HUES48 (cell line): ENCODE measurements at regions not wholly inside any gene's neighbourhood (a gene's known extent, or its start where the extent isn't known, plus 50 kb on each side); places are given as distances from the start of the nearest gene placed in this dataset.

ENCODE experiments used
- H3K27ac ChIP-seq: one replicate; pipeline ENCODE4 v1.7.0; 2013; ENCODE audit warnings: low read depth, low read length, inconsistent platforms
- H3K27me3 ChIP-seq: 2 replicates; pipeline ENCODE4 v1.6.1; 2013; ENCODE audit warnings: mild to moderate bottlenecking, low read length; ENCODE audit not compliant: control insufficient read depth, insufficient read depth
- H3K36me3 ChIP-seq: 2 replicates; pipeline ENCODE4 v1.6.1; 2013; ENCODE audit warnings: low read length; ENCODE audit not compliant: control insufficient read depth, insufficient read depth
- H3K4me1 ChIP-seq: 2 replicates; pipeline ENCODE4 v1.6.1; 2013; ENCODE audit warnings: mild to moderate bottlenecking, low read length; ENCODE audit not compliant: control insufficient read depth, insufficient read depth
- H3K4me3 ChIP-seq: 2 replicates; pipeline ENCODE4 v1.5.1; 2013; ENCODE audit warnings: mild to moderate bottlenecking, low read depth, low read length
- H3K9ac ChIP-seq: 2 replicates; pipeline ENCODE4 v1.6.1; 2013; ENCODE audit warnings: mild to moderate bottlenecking, low read depth, low read length, moderate library complexity
- H3K9me3 ChIP-seq: 2 replicates; pipeline ENCODE4 v1.6.1; 2013; ENCODE audit warnings: low read length; ENCODE audit not compliant: control insufficient read depth, insufficient read depth

DNA sequence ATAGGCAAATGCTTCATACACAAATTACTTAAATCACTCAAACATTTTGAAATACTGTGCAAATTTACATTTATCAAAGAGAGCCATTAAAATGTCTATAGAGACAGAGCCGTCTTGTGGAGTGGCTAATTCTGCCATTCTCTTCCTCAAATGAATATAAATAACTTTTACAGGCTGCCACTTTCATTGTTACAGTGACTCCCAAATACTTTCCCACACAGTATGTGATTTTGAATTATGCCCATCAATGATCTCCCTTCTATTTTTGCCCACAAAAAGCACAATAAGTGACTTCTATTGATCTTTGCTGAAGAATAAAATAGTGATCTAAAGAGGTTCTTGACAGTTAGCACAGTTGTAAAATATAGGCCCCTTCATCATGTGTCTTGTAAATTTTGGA, 1244.9 kb downstream of the PCDH17 start:
- Histone ChIP-seq H3K9ac (no peak overlapping the region), H3K9me3 (no peaks in the 10 kb centered on the region), H3K4me3 (no peak overlapping the region), H3K27ac (no peak overlapping the region), H3K36me3 (no peaks in the 10 kb centered on the region), H3K27me3 (no peaks in the 10 kb centered on the region), H3K4me1 (peaks cover 10% of the 10 kb centered on the region)

DNA sequence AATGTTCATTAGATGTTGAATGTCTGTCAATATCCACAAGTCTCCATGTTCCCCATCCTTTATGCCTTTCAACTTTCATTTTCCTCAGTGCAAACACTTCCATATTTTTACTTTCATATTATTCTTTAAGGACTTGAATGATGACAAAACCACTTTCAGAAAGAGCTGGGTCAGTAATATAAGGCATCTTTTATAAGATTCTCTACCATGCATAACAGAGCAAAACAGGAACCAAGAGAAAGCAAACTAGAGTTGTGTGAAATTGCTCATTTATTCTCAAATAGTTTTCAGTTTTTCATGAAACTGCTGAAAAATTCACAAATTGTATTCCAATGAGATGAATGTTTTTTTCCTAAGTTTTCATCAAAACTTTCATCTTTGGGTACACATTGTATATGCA, 1247.6 kb downstream of the PCDH17 start:
- Histone ChIP-seq H3K9me3 (no peaks in the 10 kb centered on the region), H3K27me3 (no peaks in the 10 kb centered on the region), H3K36me3 (no peaks in the 10 kb centered on the region), H3K4me3 (no peak overlapping the region), H3K27ac (no peak overlapping the region), H3K4me1 (peaks cover 18% of the 10 kb centered on the region), H3K9ac (no peak overlapping the region)

DNA sequence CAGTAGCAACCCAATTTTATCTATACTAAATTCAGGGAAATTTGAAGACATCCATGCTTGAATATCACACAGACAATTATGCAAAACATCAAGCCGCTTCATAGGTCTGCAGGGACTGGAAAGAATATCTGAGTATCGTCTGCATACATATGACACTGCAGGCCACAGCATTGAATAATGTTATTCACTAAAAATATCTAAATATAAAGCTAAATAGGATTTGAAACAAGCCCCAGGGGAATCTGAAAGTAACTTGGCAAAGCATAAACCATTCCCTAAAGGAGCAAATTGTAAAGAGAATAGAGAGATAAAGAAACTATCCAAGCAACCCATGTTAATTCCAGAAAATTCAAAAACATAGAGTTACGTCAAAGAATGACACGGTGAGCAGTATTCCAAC, 1251.0 kb downstream of the PCDH17 start:
- H3K36me3 ChIP-seq, result no peaks in the 10 kb centered on the region
- H3K9ac ChIP-seq, result no peak overlapping the region
- H3K27me3 ChIP-seq, result no peaks in the 10 kb centered on the region
- no peaks in the 10 kb centered on the region for H3K9me3 ChIP-seq
- no peak overlapping the region for H3K27ac ChIP-seq
- peaks cover 19% of the 10 kb centered on the region for H3K4me1 ChIP-seq
- H3K4me3 ChIP-seq, result no peak overlapping the region

DNA sequence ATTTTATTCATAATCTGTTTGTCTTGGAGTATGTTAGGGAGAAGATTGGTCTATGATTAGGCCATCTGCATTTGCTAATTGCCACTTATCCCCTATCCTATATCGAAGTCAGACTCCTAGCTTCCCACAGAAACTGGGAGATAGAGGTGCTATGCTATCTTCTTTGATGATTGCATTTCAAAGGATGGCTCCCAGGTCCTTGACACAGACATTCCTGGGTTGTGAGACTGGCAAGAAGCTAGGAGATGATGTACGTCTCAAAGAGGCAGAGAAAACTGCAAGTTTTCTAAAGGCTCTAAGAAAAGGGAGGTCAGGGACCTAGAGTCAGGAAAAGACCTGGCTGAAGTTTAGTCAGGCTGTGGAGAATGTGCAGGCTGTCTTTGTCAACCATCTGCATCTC, 1251.9 kb downstream of the PCDH17 start:
- H3K4me1 ChIP-seq, result peaks cover 19% of the 10 kb centered on the region
- H3K9ac ChIP-seq, result no peak overlapping the region

DNA sequence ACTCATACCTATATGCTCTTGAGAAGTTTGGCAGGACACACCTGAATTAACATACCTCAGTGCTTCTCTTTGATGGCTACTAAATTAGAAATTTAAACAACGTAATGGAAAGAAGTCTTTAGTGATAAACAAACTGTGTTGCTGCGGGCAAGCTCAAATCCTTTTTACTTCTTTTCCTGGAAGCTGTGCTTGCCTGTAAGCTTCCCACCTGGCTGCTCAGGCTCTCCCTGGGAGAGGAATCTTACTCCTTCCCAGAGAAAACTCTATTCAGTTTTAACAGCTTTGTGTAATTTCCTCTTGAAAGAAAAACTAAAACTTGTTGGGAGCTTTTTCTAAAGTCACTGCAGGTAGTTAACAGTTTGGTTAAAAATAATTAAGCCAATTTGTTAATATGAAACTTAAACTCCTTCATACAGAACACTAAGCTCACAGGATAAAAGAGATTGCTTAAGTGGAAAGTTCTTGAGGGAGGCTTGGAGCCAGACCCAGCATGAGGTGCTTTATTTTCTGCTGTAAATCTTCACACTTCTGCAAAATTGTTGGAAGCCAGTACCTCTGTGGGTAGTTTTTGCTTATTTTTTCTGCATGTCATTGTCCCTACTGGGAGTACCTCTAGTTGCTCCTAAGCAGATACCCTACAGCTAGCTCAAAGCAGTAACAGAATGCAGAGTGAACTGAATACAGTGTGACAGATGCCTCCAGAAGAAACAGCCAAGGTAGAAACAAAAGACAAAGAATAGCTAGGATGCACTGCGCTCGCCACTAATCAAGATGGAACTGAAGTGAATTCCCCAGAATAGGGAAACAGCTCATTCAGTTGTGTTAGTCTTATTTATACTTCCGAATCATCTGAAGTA, 1253.0 kb downstream of the PCDH17 start:
- Histone ChIP-seq H3K27ac (peak overlapping the region; percentile 57), H3K27me3 (no peaks in the 10 kb centered on the region), H3K9me3 (no peaks in the 10 kb centered on the region), H3K4me1 (peaks cover 19% of the 10 kb centered on the region), H3K9ac (no peak overlapping the region), H3K4me3 (no peak overlapping the region), H3K36me3 (no peaks in the 10 kb centered on the region)

More for the DNA sequence above, 1251.9 kb downstream of the PCDH17 start:
- Histone ChIP-seq H3K4me3 (no peak overlapping the region), H3K9me3 (no peaks in the 10 kb centered on the region), H3K27me3 (no peaks in the 10 kb centered on the region), H3K27ac (no peak overlapping the region), H3K36me3 (no peaks in the 10 kb centered on the region)

DNA sequence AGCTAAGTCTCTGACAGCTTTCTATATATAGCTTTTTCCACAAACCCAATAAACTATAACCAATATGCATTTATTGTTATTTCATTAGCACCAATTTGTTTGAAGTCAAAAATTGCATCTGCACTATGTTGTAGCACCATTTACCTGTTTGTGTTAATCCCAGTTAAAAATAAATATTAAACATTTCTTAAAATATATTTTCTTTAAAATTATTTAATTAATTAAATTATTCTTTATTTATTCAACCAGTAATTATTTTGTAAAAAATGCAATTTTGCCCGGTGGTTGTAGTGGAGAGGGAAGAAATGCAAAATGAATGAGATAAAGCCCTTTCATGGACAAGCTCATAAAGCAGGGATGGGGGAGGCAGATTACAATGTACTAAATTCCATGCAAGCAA, 1257.9 kb downstream of the PCDH17 start:
- H3K36me3 ChIP-seq, result no peaks in the 10 kb centered on the region
- peaks cover 7% of the 10 kb centered on the region for H3K4me1 ChIP-seq
- no peak overlapping the region for H3K9ac ChIP-seq
- no peak overlapping the region for H3K27ac ChIP-seq
- H3K27me3 ChIP-seq, result no peaks in the 10 kb centered on the region
- no peak overlapping the region for H3K4me3 ChIP-seq
- H3K9me3 ChIP-seq, result no peaks in the 10 kb centered on the region

DNA sequence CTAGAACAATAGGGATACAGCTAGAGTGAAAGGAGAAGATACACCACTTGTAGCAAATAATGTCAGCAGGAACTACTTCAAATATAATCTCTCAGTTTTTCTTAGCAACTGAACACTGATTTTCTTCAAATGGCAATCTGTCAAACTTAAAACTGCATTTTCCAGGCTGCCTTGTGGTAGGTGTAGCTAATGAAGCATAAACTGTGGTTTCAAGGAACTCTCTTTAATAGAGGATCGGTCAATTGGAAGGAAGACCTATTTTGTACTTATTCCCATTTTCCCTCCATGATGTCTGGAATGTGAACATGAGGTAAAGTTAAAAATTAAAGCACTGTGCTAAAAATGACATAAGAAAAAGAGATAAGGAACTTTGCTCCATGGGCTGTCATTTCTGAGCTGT, 1261.9 kb downstream of the PCDH17 start:
- Histone ChIP-seq H3K36me3 (no peaks in the 10 kb centered on the region), H3K9ac (no peak overlapping the region)

DNA sequence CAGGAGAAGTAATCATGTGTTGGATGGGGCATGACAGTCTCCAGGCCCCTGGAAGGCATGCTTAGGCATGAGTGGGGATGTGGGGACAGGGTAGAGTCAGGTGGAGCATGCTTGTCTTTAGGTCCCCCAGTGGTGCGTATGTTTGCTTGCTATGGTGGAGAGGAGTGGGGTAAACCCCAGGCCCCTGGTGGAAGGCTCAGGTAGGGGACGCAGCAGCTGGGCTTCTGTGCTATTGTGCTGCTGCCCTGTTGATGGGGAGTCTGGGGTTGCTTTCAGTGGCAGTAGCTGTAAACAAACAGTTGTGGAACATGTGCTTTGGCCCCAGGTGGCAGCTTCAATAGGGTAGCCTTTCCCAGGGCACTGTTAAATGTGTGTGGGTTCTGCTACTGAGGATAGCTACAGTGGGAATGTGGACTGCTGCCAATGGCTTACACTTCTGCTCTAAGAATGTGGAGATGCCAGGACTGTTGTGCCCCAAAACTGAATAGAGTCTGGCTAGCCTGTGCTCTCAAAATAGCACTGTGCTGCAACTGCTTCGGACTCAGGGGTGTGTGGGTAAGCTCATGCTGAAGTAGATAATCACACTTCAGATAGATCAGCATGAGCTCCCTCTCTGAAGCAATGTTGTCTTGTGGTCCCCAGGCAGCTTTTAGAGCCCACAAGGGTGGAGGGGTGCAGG, 1257.3 kb downstream of the DIAPH3 start:
- H3K9me3 ChIP-seq, result no peaks in the 10 kb centered on the region
- no peak overlapping the region for H3K9ac ChIP-seq
- no peaks in the 10 kb centered on the region for H3K27me3 ChIP-seq
- H3K27ac ChIP-seq, result no peak overlapping the region
- H3K4me1 ChIP-seq, result no peaks in the 10 kb centered on the region
- H3K4me3 ChIP-seq, result no peak overlapping the region
- no peaks in the 10 kb centered on the region for H3K36me3 ChIP-seq

More for the DNA sequence above, 1261.9 kb downstream of the PCDH17 start:
- H3K27me3 ChIP-seq, result no peaks in the 10 kb centered on the region
- H3K9me3 ChIP-seq, result no peaks in the 10 kb centered on the region
- H3K4me3 ChIP-seq, result no peak overlapping the region
- H3K4me1 ChIP-seq, result no peaks in the 10 kb centered on the region; the same call in 1 of the 2 replicates
- H3K27ac ChIP-seq, result no peak overlapping the region

DNA sequence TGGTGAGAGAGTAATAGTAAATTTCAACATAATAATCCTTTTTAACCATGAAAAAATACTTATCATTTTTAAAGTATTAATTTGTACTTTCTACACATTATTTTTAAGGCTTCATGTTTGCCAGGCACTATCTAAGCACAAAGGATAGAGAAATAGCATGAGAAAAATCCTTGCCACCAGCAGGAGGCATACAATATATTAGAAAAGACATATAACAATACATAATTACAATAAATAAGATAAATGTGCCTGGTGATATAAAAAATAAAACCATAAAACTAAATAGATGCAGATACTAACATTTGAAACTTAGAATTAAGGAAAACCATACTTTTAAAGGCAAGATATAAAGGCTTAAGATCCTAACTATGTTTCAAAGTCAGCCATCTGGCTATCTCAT, 1256.4 kb downstream of the DIAPH3 start:
- no peaks in the 10 kb centered on the region for H3K27me3 ChIP-seq
- no peak overlapping the region for H3K4me3 ChIP-seq
- H3K4me1 ChIP-seq, result no peaks in the 10 kb centered on the region
- no peak overlapping the region for H3K9ac ChIP-seq
- no peaks in the 10 kb centered on the region for H3K9me3 ChIP-seq
- H3K36me3 ChIP-seq, result no peaks in the 10 kb centered on the region
- H3K27ac ChIP-seq, result no peak overlapping the region

DNA sequence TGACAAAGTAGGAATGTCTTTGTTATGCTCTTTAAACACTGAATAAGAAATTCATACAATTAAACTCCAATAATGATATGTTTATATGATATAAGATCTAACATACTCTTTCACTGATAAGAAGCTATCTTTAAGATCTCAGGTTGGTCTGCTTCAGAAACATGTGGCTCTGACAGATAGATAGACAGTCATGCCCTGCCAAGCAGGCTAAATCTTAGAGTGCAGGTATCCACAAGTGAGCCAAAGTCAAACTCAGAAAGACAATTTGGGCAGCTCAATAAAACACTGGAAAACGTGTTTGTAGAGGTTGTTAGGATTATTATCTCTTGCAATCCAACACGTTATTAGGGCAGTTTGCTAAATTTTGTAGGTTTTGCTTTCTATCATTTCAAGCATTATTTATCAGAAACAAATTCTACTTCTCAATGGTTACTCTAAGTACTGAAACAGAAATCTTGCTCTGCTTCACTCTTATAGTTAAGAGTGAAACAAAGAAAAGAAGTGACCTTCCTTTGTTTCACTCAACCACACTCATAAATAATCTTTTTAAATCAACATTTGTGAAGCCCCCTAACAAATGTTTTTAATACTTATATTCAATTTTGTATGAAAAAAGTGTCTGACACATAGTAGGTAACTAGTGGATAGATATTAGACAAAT, 1255.6 kb downstream of the DIAPH3 start:
- Histone ChIP-seq H3K36me3 (no peaks in the 10 kb centered on the region), H3K9me3 (no peaks in the 10 kb centered on the region), H3K27ac (no peak overlapping the region), H3K27me3 (no peaks in the 10 kb centered on the region), H3K4me3 (no peak overlapping the region), H3K9ac (no peak overlapping the region), H3K4me1 (no peaks in the 10 kb centered on the region)

DNA sequence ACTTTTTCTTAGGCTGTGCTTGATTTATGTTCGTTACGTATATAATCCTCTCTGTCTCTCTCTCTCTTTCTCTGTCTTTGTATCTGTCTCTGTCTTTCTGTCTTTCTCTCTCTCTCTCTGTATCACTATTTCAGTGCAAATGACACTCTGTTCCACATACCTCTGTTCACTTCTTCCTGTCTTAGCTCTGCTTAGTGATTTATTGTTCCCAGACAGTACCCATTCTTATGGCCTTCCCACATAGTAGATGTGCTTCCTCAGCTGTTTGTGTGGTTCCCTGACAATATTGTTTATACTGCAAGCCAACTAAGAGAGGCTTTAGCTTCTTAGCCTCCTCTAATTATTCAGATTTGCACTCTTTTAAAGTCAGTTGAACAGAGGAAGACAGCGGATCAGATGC, 1244.2 kb downstream of the DIAPH3 start:
- H3K27ac ChIP-seq, result no peak overlapping the region
- no peaks in the 10 kb centered on the region for H3K27me3 ChIP-seq
- no peak overlapping the region for H3K4me3 ChIP-seq
- no peak overlapping the region for H3K9ac ChIP-seq
- H3K9me3 ChIP-seq, result no peaks in the 10 kb centered on the region
- H3K36me3 ChIP-seq, result no peaks in the 10 kb centered on the region
- H3K4me1 ChIP-seq, result no peaks in the 10 kb centered on the region
